Peyer's patch (tissue), 4 donors: ENCODE measurements at regions not wholly inside any gene's neighbourhood (a gene's known extent, or its start where the extent isn't known, plus 50 kb on each side); places are given as distances from the start of the nearest gene placed in this dataset.
"Not testable (repeated sequence)": the region's sequence is repeated elsewhere in the genome, so short reads cannot be mapped to it uniquely, and the experiment has no call there.

Experiments used
- CTCF ChIP-seq, 6 experiments: fragments of 450-650 bp in 4 of 6; fragments of 200-600 bp in 2 of 6; sonication (generic) in 1 of 6; IDR thresholded peaks; one replicate each; pipeline ENCODE4 v1.5.1; 2017 to 2019; ENCODE audit warnings: antibody characterized with exemption in 6 of 6, mild to moderate bottlenecking in 3 of 6, moderate library complexity in 1 of 6
- POLR2A ChIP-seq, 2 donors: fragments of 450-650 bp; IDR thresholded peaks; one replicate each; pipeline ENCODE4 v1.5.1; 2017; ENCODE audit warnings: antibody characterized with exemption in 2 of 2, mild to moderate bottlenecking in 2 of 2, moderate library complexity in 2 of 2

GRCh38 chr18:29838961-29839360 lies 1203.6 kb downstream of the DSC3 start:
- not testable (repeated sequence) for TF ChIP-seq CTCF, POLR2A (IDR thresholded peaks at IDR 0.05)
